Cerebellar cortex (tissue), 1 donor: ENCODE measurements at regions not wholly inside any gene's neighbourhood (a gene's known extent, or its start where the extent isn't known, plus 50 kb on each side); places are given as distances from the start of the nearest gene placed in this dataset.

Experiments used
- DNase-seq: peaks from one replicate; pipeline ENCODE4 v3.0.0-alpha.2; 2015; ENCODE audit warnings: low spot score

DNA sequence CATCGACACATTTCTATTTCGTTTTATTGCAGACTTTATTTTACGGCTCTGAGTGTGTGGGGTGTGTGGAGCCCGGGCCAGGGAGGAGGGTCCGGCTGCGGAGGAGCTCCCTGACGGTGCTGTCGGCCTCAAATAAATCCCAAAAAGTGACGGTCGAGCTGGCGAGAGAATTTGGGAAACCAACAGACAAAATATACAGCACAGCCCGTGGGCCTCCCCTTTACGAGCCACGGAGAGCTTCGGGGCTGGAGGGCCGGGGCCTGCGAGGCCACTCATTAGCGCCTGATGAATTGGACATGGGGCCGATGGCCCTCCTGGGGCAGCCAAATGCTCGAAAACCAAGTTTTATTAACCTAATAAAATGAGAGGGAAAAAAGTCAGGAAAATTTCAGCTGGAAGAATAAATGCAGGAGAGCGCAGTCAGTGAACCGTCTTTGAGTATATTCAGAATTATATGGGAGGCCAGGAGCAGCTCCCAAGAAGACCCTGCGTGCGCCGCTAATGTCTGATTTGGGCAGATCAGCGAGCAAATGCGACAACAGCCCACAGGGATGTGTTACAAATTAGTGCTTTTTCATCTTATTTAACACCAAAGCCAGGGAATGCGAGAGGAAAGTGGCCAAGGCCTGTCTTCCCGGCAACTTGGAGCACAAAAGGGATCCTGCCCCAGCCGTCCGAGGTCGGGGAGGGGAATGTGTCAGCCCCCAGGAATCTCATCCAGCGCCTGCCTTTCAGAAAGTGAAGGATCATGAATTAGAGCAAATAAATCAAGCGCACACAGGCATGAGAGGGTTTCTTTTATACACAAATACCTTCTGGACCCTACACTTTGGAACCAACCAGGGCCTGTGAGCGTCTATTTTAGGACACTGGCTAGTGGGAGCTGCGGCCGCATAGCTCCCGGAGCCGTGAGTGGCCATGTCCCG, 249.1 kb downstream of the C16orf95 start:
- DNase-seq, result no peak

DNA sequence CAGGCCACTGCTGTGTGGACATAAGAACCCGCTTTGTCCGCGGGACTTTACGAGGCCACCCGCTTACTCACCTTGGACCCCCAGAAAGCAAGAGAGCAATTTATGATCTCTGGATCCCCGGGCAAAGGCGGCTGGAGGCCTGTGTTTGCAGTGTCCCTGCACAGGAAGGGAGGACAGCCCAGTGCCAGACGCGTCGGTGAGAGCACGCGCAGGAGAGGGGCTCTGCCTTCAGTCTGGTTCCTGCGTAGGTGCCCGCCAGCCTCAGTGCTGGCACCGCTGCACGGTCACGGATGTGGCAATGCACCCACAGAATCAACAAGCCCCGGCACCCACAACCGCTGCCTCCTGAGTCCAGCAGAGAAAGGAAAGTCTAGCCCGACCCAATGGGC, 248.4 kb downstream of the C16orf95 start:
- no peak for DNase-seq

DNA sequence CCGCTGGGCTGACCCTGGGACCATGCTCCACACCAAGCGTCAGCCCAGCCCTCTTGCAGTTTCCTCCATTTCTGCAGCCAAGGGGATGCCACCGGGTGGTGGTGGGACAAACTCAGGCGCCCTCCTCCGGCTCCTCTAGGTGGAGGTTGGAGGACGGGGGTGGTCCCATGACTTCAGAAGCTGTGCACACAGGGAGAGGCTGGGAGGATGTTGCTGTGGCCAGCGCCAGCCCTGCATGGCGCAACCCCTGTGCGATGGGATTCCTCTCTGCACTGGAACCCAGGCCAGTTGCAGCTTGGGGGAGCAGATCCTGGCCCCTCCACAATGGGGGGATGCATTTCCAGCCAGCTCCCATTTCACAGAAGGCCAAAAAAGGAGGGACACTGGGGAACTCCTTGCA, 246.5 kb downstream of the C16orf95 start:
- no peak for DNase-seq

DNA sequence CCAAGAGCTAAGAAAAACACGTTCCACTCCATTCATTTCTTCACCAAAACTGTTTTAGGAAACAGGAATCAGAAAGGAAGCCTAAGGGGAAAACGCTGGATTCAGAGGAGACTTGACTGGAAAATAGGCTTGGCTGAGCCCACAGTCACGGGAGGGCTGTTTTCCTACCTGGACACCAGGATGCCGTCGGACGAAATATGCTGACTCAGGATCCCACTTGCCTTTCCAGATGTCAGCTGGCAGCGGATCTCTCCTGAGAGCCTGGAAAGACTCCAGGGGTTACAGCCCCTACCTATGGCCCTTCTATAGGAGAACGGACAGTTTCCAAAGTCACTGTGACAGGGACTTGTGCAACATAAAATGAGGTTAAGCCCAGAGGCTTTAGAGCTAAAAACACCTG, 245.1 kb downstream of the C16orf95 start:
- no peak for DNase-seq

- DNase-seq, result no peak
Measured at GRCh38 chr16:87074641-87075318, 242.4 kb downstream of the C16orf95 start.

DNA sequence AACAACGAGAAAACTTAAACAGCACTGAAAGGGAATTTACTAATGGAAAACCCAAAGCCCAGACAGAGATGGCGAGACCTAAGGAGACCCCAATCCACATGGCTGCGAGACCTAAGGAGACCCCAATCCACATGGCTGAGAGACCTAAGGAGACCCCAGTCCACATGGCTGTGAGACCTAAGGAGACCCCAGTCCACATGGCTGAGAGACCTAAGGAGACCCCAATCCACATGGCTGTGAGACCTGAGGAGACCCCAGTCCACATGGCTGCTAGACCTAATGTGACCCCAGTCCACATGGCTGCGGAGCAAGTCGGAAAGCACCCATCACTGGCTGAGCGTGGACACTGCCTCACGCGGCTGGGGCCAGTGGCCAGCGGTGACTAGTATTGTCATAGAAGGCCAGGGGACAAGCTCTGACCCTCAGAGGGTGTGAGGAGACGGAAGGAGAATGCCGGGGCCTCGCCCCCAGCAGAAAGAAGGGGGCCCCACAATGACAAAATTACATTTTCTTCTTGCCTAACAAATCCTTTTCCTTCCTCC, 241.8 kb downstream of the C16orf95 start:
- no peak for DNase-seq

DNA sequence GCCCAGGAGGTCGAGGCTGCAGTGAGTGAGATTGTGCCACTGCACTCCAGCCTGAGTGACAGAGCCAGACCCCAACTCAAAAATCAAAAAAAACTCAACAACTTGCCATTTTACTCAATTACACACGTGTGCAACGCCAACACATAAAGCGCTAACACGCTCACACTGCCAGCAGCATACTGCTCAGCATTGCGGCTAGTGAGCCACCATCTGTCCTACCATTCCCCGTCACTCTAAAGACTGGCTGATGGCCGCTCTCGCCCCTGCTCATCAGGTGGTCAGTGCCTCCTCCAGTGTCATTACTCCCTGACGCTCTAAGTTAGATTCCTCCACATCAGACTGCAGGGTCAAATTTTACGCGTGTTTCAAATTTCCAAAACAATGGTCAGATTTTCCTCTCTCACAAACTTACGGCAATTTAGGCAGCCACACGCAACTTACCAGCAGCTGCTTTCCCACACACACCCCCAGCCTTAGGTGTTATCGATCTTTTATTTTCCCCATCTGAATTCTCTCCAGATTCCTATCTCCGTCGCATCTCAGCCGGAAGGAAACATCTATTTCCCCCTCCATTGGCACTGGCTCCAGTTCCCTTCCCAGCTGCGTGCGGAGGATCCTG, 240.8 kb downstream of the C16orf95 start:
- DNase-seq, result peak; percentile 30

GRCh38 chr16:87076950-87077749, 240.0 kb downstream of the C16orf95 start:
- DNase-seq, result peak; percentile 50

GRCh38 chr16:87077750-87078127, 239.5 kb downstream of the C16orf95 start:
- DNase-seq, result no peak

DNA sequence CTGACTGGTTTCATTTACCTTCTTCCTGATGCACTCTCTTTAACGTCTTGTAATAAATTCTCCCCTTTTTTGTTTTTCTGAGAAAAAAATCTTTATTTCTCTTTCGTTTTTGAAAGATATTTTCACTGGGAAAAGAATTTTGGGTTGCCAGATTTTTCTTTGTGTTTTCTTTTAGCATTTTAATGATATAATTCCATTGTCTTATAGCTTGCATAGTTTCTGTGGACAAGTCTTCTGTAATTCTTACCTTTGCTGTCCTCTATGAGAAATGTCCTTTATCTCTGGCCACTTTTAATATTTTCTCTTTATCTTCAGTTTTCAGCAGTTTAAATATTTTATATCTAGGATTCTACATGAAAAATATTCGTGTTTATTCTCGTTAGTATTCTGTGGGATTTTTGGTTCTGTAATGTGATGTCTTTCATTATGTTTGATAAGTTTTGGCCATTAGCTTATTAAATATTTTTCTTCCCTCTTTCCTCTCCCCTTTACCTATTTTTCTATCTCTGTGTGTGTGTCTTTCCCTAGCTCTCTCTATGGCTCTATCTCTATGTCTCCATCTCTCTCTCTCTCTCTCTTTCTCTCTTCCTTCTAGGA, 236.5 kb downstream of the C16orf95 start:
- no peak for DNase-seq

- DNase-seq, result peak; percentile 74
Measured at GRCh38 chr16:87085441-87085840, 231.8 kb downstream of the C16orf95 start.

DNA sequence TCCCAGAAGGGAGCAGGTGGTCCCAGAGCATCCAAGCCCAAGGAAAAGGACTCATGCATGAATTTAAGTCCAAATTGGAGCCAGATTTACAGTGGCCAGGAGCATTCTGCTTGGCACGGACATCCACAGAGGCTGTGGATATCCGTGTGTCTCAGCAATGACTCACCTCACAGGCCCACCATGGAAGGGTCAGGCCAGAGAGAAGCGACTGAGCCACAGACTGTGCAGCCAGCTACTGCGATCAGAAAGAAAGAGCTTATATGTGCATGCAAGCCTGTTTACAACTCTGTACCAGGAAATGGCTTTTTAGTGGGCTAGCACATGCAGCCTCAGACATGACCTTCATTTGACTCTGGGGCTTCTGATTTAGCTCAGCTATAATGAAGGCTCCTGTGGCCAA, 231.0 kb downstream of the C16orf95 start:
- peak; percentile 24 for DNase-seq

DNA sequence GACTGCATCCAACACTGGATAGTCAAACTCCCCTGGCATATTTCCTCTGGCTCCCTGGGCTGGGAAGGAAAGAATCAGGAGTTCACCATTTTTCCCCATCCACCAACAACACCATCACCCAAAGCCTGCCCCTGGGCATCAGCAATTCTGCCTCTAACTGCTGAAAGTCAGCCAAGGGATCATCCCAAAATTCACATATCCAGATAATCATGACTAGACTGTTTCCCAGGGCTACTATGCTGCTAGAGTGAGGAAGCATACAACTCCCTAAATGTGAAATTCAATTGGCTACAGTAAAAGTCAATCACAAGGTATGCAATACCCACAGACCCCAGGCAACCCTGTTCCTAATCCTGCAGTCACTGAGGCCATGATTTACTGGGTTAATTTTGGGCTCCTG, 230.6 kb downstream of the C16orf95 start:
- no peak for DNase-seq

GRCh38 chr16:87092958-87093357, 224.2 kb downstream of the C16orf95 start:
- DNase-seq, result no peak

DNA sequence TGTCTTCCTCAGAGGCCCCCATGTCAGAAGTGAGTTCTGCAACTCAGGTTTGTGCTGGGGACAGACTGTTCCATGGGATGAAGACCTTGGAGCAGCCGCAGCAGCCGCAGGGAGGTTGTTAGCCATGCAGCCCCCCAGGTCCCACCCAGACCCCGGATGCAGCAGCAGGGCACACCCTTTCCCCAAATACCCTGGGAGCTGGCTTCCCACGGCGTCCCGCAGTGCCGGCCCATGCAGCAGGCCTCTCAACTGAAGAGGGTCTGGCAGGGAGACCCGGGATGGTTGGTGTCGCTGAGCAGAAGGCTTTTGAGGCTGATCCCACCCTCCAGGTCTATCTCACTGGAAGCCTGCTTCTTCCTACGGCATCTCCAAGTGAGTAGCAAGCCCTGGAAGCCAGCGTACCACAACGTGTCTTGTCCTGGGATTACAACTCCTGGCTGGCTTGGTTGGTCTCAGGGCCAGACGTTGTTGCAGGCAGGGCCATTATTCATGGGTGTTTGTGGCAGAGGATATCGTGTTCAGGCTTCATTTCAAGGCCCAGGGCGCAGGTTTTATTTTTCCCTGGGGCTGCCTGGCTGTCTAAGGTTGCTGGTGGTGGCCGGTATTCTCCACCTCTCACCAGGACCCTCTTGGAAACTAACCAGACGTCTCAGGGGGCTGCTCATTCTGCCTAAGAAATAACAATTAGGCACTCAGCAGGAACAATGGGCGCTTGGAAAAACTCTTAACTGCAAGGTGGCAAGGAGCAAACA, 223.2 kb downstream of the C16orf95 start:
- no peak for DNase-seq

DNA sequence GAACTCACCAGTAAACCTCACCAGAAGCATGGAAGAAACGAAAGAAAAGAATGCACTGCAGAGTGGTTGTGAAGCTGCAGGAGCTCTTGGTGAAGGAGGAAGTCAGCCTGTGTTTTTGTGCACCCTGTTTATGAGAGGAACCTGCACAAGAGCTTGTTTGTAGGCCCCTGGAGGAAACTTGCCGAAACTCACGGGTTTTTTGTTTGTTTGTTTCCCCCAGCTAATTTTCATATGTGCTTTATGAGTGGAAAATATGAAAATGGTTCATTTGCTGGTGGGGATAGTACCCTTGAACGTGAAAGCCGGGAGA, 222.7 kb downstream of the C16orf95 start:
- no peak for DNase-seq

GRCh38 chr16:87095271-87095670, 221.9 kb downstream of the C16orf95 start:
- no peak for DNase-seq

GRCh38 chr16:87096746-87097333, 220.4 kb downstream of the C16orf95 start:
- DNase-seq, result no peak

- no peak for DNase-seq
Measured at GRCh38 chr16:87098361-87098760, 218.8 kb downstream of the C16orf95 start.

DNA sequence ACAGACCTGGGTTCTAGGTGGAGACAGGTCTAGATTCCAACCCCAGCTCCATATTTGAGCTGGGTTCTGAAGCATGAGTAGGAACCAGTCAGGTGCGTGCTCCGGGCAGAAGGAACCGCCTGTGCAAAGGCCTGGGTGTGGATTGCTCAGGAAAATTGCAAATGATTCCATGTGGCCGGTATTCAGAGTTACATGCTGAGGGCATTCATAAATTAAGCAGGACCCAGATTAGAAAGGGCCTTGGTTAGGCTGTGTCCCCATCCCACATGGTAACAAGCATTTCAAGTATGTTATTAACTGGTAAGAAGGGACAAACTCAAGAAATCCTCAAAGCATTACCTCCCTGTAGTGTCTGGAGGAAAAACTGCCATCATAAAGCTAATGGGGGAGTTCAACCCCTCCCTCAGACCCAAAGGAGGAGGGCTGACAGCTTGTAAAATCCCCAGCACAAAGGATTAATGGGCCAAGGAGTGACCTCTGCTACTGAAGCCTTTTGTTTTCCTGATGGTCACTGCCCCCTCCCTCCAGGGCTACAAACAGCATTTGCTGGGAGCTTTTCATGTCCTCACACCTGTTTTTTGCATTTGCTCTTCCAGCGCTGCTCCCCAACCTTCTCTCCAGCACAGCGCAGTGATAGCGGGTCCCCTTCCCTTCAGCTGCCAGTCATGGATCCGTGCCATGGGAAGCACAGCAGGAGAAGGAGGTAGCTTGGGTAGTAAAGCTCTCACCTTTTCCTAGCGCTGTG, 218.0 kb downstream of the C16orf95 start:
- DNase-seq, result peak; percentile 8
